22Rv1 (cell line): ENCODE measurements at regions not wholly inside any gene's neighbourhood (a gene's known extent, or its start where the extent isn't known, plus 50 kb on each side); places are given as distances from the start of the nearest gene placed in this dataset.

Experiments
- ZFX ChIP-seq: fragments of 450-650 bp; IDR thresholded peaks from 2 replicates; pipeline ENCODE4 v1.6.1; 2017; ENCODE audit warnings: antibody characterized with exemption, borderline replicate concordance
- TF ChIP-seq, protein P1 (sequence below): fragments of 450-650 bp; IDR thresholded peaks from 2 replicates; pipeline ENCODE4 v1.5.1; 2017; ENCODE audit warnings: mild to moderate bottlenecking

DNA sequence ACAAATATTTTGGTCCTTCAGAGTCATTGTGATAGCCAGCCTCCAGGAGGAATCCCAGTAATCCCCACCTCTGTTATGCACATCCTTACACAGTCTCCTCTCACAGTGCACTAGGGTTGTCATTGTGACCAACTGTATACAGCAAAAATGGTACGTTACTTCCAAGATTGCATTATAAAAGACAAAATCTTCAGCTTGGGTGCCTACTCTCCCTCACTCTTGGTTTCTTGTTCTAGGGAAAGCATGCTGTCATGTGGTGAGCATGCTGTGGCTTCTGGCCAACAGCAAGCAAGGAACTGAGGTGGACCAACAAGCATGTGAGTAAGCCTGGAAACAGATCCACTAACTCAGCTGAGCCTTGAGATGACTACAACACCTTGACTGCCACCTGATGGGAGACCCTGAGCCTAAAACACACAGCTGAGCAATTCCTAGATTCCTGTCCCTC lies 130.1 kb upstream of the DST start:
- TF ChIP-seq, protein P1, sequence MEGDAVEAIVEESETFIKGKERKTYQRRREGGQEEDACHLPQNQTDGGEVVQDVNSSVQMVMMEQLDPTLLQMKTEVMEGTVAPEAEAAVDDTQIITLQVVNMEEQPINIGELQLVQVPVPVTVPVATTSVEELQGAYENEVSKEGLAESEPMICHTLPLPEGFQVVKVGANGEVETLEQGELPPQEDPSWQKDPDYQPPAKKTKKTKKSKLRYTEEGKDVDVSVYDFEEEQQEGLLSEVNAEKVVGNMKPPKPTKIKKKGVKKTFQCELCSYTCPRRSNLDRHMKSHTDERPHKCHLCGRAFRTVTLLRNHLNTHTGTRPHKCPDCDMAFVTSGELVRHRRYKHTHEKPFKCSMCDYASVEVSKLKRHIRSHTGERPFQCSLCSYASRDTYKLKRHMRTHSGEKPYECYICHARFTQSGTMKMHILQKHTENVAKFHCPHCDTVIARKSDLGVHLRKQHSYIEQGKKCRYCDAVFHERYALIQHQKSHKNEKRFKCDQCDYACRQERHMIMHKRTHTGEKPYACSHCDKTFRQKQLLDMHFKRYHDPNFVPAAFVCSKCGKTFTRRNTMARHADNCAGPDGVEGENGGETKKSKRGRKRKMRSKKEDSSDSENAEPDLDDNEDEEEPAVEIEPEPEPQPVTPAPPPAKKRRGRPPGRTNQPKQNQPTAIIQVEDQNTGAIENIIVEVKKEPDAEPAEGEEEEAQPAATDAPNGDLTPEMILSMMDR, result no peak
- TF ChIP-seq ZFX, result no peak
